BE2C (cell line): ENCODE measurements at regions not wholly inside any gene's neighbourhood (a gene's known extent, or its start where the extent isn't known, plus 50 kb on each side); places are given as distances from the start of the nearest gene placed in this dataset.

Experiments used
- DNase-seq: peaks from one replicate; pipeline ENCODE4 v3.0.0-alpha.2; 2020
- H3K27me3 ChIP-seq: fragments of 250-450 bp; sonication (Bioruptor Pico); 2 replicates; pipeline ENCODE4 v1.5.1; 2020; ENCODE audit warnings: mild to moderate bottlenecking
- H3K36me3 ChIP-seq: fragments of 250-450 bp; sonication (Bioruptor Pico); 2 replicates; pipeline ENCODE4 v1.5.1; 2020; ENCODE audit warnings: mild to moderate bottlenecking
- H3K4me1 ChIP-seq: fragments of 250-450 bp; sonication (Bioruptor Pico); 2 replicates; pipeline ENCODE4 v1.5.1; 2020
- H3K4me3 ChIP-seq: 2 replicates; pipeline ENCODE4 v1.5.1; 2011; ENCODE audit warnings: low read depth, low read length
- H3K9me3 ChIP-seq: fragments of 250-450 bp; sonication (Bioruptor Pico); 2 replicates; pipeline ENCODE4 v1.5.1; 2020
- CTCF ChIP-seq: IDR thresholded peaks from 2 replicates; pipeline ENCODE4 v1.5.1; 2012; ENCODE audit warnings: mild to moderate bottlenecking, low read depth, low read length

GRCh38 chr5:74042559-74042958, 416.6 kb downstream of the ARHGEF28 start:
- TF ChIP-seq CTCF = no peak
- no peak for DNase-seq

GRCh38 chr5:74041913-74042312, 415.9 kb downstream of the ARHGEF28 start:
- H3K9me3 ChIP-seq = no peaks in the 10 kb centered on the region
- DNase-seq = no peak
- H3K27me3 ChIP-seq = no peaks in the 10 kb centered on the region
- TF ChIP-seq CTCF = no peak
- H3K4me3 ChIP-seq = no peak overlapping the region
- peaks cover 12% of the 10 kb centered on the region for H3K4me1 ChIP-seq
- no peaks in the 10 kb centered on the region for H3K36me3 ChIP-seq

More at GRCh38 chr5:74042559-74042958, 416.6 kb downstream of the ARHGEF28 start:
- H3K9me3 ChIP-seq = no peaks in the 10 kb centered on the region
- H3K4me1 ChIP-seq = peaks cover 12% of the 10 kb centered on the region
- no peak overlapping the region for H3K4me3 ChIP-seq
- H3K36me3 ChIP-seq = no peaks in the 10 kb centered on the region
- H3K27me3 ChIP-seq = no peaks in the 10 kb centered on the region

GRCh38 chr5:74040811-74041491, 415.0 kb downstream of the ARHGEF28 start:
- H3K27me3 ChIP-seq = no peaks in the 10 kb centered on the region
- H3K36me3 ChIP-seq = no peaks in the 10 kb centered on the region
- H3K4me1 ChIP-seq = peaks cover 12% of the 10 kb centered on the region
- no peaks in the 10 kb centered on the region for H3K9me3 ChIP-seq
- TF ChIP-seq CTCF = no peak
- DNase-seq = no peak
- no peak overlapping the region for H3K4me3 ChIP-seq

- DNase-seq = peak; percentile 60
- Histone ChIP-seq H3K9me3 (no peaks in the 10 kb centered on the region), H3K36me3 (no peaks in the 10 kb centered on the region), H3K27me3 (no peaks in the 10 kb centered on the region), H3K4me1 (peaks cover 12% of the 10 kb centered on the region), H3K4me3 (no peak overlapping the region)
- TF ChIP-seq CTCF = no peak
These were observed 414.1 kb downstream of the ARHGEF28 start for GRCh38 chr5:74040065-74040551.

- H3K36me3 ChIP-seq = no peaks in the 10 kb centered on the region
- no peak for DNase-seq
- no peaks in the 10 kb centered on the region for H3K9me3 ChIP-seq
- H3K4me3 ChIP-seq = no peak overlapping the region
- peaks cover 15% of the 10 kb centered on the region for H3K4me1 ChIP-seq
- no peaks in the 10 kb centered on the region for H3K27me3 ChIP-seq
- TF ChIP-seq CTCF = no peak
These were observed 411.3 kb downstream of the ARHGEF28 start for GRCh38 chr5:74037321-74037720.

- no peaks in the 10 kb centered on the region for H3K9me3 ChIP-seq
- H3K4me3 ChIP-seq = no peak overlapping the region
- no peaks in the 10 kb centered on the region for H3K36me3 ChIP-seq
- peaks cover 19% of the 10 kb centered on the region for H3K4me1 ChIP-seq
- no peaks in the 10 kb centered on the region for H3K27me3 ChIP-seq
- peak; percentile 79 for TF ChIP-seq CTCF
- DNase-seq = peak; percentile 30
These were observed 409.5 kb downstream of the ARHGEF28 start for GRCh38 chr5:74035521-74035937.
